Duodenal mucosa (tissue), 2 donors: ENCODE measurements at regions not wholly inside any gene's neighbourhood (a gene's known extent, or its start where the extent isn't known, plus 50 kb on each side); places are given as distances from the start of the nearest gene placed in this dataset.

Experiments
- H3K27ac ChIP-seq: one replicate; pipeline ENCODE4 v1.7.0; 2013; ENCODE audit warnings: low read depth, low read length
- H3K27me3 ChIP-seq, 2 donors: one replicate each; pipeline ENCODE4 v1.7.0; 2013; ENCODE audit warnings: low read length in 2 of 2, control low read depth in 1 of 2; ENCODE audit not compliant: insufficient read depth in 2 of 2, control insufficient read depth in 1 of 2
- H3K36me3 ChIP-seq, 2 donors: one replicate each; pipeline ENCODE4 v1.7.0; 2013; ENCODE audit warnings: low read length in 2 of 2, control low read depth in 1 of 2; ENCODE audit not compliant: insufficient read depth in 2 of 2, control insufficient read depth in 1 of 2
- H3K4me1 ChIP-seq, 2 donors: one replicate each; pipeline ENCODE4 v1.7.0; 2013; ENCODE audit warnings: low read length in 2 of 2, control low read depth in 1 of 2; ENCODE audit not compliant: insufficient read depth in 2 of 2, control insufficient read depth in 1 of 2
- H3K4me3 ChIP-seq, 2 donors: one replicate each; pipeline ENCODE4 v1.7.0; 2013; ENCODE audit warnings: low read length in 2 of 2, low read depth in 1 of 2
- H3K9ac ChIP-seq, 2 donors: one replicate each; pipeline ENCODE4 v1.7.0; 2013; ENCODE audit warnings: low read length in 2 of 2, low read depth in 1 of 2
- H3K9me3 ChIP-seq, 2 donors: one replicate each; pipeline ENCODE4 v1.7.0; 2013; ENCODE audit warnings: low read length in 2 of 2, control low read depth in 1 of 2; ENCODE audit not compliant: control insufficient read depth in 1 of 2

DNA sequence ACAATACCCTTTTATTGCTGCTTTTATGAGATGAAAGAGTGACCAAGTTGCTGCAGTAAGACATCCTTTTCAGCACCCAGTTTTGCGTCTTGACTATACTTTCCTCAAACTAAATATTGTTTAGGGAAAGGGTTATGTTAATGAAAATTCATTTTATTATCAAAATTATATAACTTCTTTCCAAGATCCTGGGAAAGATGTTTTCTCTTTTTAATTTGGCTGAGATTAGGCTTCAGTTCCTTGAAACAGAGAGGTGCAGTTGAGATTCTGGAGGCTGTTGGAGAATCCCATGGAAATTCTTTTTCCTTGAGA, 91.6 kb upstream of the KCNA3 start:
- no peaks in the 10 kb centered on the region for H3K4me1 ChIP-seq
- H3K9ac ChIP-seq: no peak overlapping the region
- H3K27ac ChIP-seq: no peak overlapping the region
- no peaks in the 10 kb centered on the region for H3K36me3 ChIP-seq
- H3K27me3 ChIP-seq: peaks cover 0 to 5% of the 10 kb centered on the region in 2 donors
- H3K9me3 ChIP-seq: no peaks in the 10 kb centered on the region
- H3K4me3 ChIP-seq: no peak overlapping the region

DNA sequence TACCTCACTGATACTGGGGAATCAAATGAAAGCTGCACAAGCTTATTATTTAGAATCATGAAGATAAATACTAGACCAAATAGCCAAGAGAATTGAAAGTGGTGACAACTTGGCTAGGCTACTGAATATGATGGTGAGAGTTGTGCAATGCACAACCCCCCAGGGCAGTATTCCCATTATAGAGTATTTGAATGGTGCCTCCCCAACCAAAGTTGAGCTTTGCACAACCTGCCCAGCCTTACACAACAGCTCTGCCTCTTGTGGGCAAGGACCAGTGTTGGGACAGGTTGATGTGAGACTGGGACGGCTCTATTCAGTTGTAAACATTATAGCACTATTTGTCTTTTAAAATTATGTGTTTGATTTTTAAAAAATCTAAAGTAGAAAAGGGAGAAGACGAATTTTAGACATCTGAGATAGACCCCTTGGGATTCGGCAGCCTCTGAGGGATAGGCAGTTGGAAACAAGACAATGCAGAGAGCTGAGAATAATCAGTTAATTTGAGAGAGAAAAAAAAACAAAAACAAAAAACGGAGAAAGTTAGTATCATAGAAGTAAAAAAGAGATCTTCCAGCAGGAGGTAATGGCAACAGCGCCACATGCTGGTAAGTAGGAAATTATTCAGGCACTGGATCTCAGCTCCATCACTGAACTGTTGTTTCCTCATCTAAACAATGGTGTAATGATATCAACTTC, 91.0 kb upstream of the KCNA3 start:
- no peaks in the 10 kb centered on the region for H3K36me3 ChIP-seq
- H3K27ac ChIP-seq: no peak overlapping the region
- H3K9me3 ChIP-seq: no peaks in the 10 kb centered on the region
- H3K27me3 ChIP-seq: peaks cover 0 to 5% of the 10 kb centered on the region in 2 donors
- H3K4me3 ChIP-seq: no peak overlapping the region
- no peaks in the 10 kb centered on the region for H3K4me1 ChIP-seq
- no peak overlapping the region for H3K9ac ChIP-seq

DNA sequence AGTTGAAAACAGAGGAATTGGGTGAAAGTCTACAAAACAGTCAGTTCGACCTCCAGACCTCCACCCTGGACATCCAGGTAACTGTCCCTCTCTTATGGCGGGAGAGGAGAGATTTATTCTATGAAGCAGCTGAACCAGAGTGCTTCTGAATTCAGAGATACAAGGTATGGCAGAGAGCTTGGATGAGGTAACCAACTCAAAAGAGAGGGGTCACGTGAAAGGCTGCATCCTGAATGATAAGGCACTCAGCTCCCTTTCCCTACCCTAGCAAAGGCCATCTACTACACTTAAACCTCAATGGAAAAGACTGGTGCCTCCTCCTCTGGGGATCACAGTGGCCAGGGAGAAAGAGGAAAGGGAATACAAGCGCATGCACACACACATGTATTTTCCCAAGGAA, 88.4 kb upstream of the KCNA3 start:
- no peak overlapping the region for H3K4me3 ChIP-seq

DNA sequence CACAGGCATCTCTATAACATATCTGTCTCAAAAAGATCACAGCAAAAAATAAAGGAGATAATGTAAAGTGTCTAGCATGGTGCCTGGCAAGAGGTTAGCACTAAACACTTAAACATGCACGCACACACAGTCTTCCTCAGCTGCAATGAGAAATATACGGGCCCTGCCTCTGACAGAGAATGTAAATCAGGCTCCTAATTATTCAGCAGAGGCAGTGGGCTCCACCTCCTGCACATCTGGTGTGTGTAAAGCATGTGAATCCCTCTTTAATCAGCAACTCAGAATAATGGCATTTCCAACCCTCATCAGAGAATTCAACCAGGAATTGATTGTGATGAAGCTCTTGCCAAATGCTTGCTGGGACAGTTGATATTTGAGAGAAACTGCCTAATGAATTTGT, 85.6 kb upstream of the KCNA3 start:
- Histone ChIP-seq H3K9ac (no peak overlapping the region), H3K27me3 (peaks cover 9 to 10% of the 10 kb centered on the region in 2 donors), H3K4me3 (no peak overlapping the region), H3K36me3 (no peaks in the 10 kb centered on the region), H3K27ac (no peak overlapping the region), H3K9me3 (no peaks in the 10 kb centered on the region), H3K4me1 (no peaks in the 10 kb centered on the region)

More for the DNA sequence above, 88.4 kb upstream of the KCNA3 start:
- H3K27ac ChIP-seq: no peak overlapping the region
- no peak overlapping the region for H3K9ac ChIP-seq
- no peaks in the 10 kb centered on the region for H3K36me3 ChIP-seq
- peaks cover 0 to 7% of the 10 kb centered on the region in 2 donors for H3K27me3 ChIP-seq
- no peaks in the 10 kb centered on the region for H3K9me3 ChIP-seq
- H3K4me1 ChIP-seq: no peaks in the 10 kb centered on the region

DNA sequence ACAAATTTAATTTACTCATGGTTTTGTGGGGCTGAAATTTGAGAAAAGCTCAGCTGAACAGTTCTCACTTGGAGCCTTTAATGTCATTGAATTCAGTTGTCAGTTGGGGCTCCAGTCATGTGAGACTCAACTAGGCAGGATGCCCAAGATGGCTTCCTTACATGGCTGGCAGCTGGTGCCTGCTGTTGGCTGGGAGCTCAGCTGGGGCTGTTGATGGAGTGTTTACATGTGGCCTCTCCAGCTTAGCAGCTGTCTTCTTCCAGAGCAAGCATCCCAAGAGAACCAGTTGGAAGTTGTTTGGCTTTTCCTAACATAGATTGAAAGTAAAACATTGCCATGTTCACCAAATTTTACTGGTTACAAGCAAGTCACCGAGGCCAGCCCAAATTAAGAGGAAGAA, 81.8 kb upstream of the KCNA3 start:
- no peaks in the 10 kb centered on the region for H3K36me3 ChIP-seq
- no peak overlapping the region for H3K27ac ChIP-seq
- H3K9me3 ChIP-seq: no peaks in the 10 kb centered on the region
- no peak overlapping the region for H3K4me3 ChIP-seq
- no peak overlapping the region for H3K9ac ChIP-seq
- peaks cover 5 to 9% of the 10 kb centered on the region in 2 donors for H3K27me3 ChIP-seq
- H3K4me1 ChIP-seq: no peaks in the 10 kb centered on the region

DNA sequence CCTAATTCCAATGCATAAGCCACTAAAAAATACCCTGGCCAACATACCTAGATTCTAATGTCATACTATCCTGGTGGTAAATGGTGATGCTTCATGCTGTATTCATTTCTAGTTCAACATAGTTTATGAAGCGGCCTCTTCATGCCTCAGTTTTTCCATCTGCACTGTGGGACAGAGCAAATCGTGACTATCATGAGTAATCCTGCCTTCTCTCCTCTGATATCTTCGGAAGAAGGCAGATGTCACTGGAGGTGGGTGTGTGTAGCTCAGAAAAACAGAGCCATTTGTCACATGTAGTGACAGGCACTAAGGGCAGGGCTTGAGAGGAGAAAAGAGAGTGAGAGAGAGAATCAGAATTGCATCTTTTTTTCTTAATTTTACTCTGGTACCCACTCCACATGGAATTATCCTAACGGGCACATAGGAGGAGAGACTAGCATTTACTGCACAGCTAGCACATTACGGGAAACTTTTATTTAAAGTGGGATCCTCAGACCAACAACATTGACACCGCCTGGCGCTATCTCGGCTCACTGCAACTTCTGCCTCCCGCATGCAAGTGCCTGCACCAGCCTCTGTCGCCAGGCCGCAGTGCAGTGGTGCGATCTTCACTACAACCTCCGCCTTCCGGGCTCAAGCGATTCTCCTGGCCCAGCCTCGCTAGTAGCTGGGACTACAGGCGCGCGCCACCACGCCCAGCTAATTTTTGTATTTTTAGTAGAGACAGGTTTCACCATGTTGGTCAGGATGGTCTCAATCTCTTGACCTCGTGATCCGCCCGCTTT, 78.4 kb upstream of the KCNA3 start:
- H3K9ac ChIP-seq: no peak overlapping the region
- H3K9me3 ChIP-seq: no peaks in the 10 kb centered on the region
- no peaks in the 10 kb centered on the region for H3K36me3 ChIP-seq
- no peaks in the 10 kb centered on the region for H3K4me1 ChIP-seq
- peaks cover 3 to 14% of the 10 kb centered on the region in 2 donors for H3K27me3 ChIP-seq
- no peak overlapping the region for H3K27ac ChIP-seq
- no peak overlapping the region for H3K4me3 ChIP-seq

DNA sequence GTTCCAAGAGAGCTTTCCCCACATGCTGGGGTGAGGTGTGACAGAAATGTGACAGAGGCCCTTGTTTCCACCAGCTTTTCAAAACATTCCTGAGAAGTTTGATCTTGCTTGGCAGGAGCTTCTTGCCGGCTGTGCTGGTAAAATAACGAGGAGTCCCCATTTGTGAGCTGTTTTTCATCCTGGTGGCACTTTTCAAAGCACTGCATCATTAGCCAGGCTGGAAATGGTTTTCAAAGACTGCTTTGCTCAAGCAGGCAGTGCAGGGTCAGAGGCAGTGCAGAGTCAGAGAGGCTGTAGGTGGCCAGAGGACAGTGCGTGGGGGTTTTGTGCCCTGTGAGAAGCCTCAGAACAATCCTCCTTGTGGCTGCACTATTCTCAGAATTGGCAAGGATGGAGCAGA, 75.8 kb upstream of the KCNA3 start:
- H3K4me1 ChIP-seq: no peaks in the 10 kb centered on the region
- H3K27ac ChIP-seq: no peak overlapping the region
- peaks cover 0 to 5% of the 10 kb centered on the region in 2 donors for H3K27me3 ChIP-seq
- H3K36me3 ChIP-seq: no peaks in the 10 kb centered on the region
- H3K9me3 ChIP-seq: no peaks in the 10 kb centered on the region
- H3K4me3 ChIP-seq: no peak overlapping the region
- no peak overlapping the region for H3K9ac ChIP-seq

DNA sequence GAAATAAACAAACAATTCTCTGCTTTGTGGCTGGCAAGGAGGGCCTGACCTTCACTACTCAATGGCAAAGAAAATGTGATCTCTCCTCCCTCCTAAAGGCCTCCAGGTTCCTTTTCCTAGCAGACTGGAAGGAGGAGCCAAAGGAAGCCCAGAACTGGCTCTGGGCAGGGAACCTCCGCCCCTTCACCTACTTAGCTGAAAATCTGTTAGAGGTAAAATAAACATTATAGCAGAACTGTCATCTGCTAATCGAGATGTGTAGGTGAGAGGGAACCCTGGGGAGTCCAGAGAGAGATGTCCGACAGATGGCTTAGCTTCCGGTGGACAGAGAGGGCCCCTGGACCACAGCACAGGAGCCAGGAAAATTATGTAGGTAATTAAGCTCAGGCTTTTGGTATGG, 75.2 kb upstream of the KCNA3 start:
- no peaks in the 10 kb centered on the region for H3K36me3 ChIP-seq
- no peak overlapping the region for H3K27ac ChIP-seq
- no peaks in the 10 kb centered on the region for H3K9me3 ChIP-seq
- no peak overlapping the region for H3K4me3 ChIP-seq
- H3K9ac ChIP-seq: no peak overlapping the region
- no peaks in the 10 kb centered on the region for H3K4me1 ChIP-seq
- peaks cover 0 to 5% of the 10 kb centered on the region in 2 donors for H3K27me3 ChIP-seq

DNA sequence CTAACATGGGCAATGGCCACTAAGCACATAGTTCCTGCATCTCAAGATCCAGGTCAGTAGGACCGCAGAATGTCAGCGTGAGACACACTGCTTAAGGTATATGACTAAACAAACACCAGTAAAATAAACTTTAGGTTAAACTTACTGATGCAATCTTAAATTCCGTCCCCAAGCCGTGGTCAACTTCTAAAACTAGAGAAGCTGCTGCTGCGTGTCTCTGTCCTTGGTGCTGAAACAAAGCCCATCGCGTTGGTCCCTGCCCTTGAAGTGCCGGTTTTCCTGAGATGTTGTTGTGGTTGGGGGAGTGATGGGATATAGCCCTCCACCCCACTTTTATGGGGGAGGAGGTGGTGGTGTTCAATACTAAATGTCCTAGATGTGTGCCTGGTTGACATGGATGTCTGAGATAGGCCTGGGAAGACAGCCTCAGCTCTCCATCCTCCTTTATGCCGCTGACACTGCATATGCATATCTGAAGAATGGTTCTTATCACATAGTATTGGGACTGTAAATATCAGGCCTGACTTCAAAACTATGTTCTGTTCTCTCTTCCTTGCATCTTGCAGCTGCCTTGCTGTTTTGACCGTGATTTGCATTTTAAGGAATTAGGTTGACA, 72.0 kb upstream of the KCNA3 start:
- H3K27me3 ChIP-seq: peaks cover 0 to 5% of the 10 kb centered on the region in 2 donors
- no peak overlapping the region for H3K4me3 ChIP-seq
- no peaks in the 10 kb centered on the region for H3K9me3 ChIP-seq
- no peaks in the 10 kb centered on the region for H3K36me3 ChIP-seq
- H3K9ac ChIP-seq: no peak overlapping the region
- H3K4me1 ChIP-seq: no peaks in the 10 kb centered on the region
- no peak overlapping the region for H3K27ac ChIP-seq

DNA sequence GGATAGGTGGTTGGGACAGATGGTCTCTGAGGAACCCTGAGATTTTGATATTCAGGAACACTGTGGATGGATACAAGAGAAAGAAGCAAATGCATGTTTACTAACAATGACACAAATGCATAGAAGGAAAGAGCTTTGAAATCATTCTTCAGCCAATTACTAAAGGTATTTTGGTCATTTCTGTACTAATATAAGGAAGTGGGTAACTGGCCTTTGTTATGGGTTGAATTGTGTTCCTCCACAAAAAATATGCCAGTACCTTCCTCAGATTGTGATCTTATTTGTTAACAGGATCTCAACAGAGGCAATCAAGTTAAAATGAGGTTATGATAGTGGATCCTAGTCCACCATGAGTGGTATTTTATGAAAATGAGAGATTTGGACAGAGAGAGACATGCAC, 68.7 kb upstream of the KCNA3 start:
- Histone ChIP-seq H3K4me1 (no peaks in the 10 kb centered on the region), H3K27me3 (no peaks in the 10 kb centered on the region), H3K36me3 (no peaks in the 10 kb centered on the region), H3K9ac (no peak overlapping the region), H3K4me3 (no peak overlapping the region), H3K27ac (no peak overlapping the region), H3K9me3 (no peaks in the 10 kb centered on the region)
